ENCODE measurements at regions not wholly inside any gene's neighbourhood (a gene's known extent, or its start where the extent isn't known, plus 50 kb on each side); places are given as distances from the start of the nearest gene placed in this dataset.

GRCh38 chr17:77604301-77604972 lies 354.1 kb upstream of the TNRC6C start:
- TF ChIP-seq, protein P1, sequence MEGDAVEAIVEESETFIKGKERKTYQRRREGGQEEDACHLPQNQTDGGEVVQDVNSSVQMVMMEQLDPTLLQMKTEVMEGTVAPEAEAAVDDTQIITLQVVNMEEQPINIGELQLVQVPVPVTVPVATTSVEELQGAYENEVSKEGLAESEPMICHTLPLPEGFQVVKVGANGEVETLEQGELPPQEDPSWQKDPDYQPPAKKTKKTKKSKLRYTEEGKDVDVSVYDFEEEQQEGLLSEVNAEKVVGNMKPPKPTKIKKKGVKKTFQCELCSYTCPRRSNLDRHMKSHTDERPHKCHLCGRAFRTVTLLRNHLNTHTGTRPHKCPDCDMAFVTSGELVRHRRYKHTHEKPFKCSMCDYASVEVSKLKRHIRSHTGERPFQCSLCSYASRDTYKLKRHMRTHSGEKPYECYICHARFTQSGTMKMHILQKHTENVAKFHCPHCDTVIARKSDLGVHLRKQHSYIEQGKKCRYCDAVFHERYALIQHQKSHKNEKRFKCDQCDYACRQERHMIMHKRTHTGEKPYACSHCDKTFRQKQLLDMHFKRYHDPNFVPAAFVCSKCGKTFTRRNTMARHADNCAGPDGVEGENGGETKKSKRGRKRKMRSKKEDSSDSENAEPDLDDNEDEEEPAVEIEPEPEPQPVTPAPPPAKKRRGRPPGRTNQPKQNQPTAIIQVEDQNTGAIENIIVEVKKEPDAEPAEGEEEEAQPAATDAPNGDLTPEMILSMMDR (IDR thresholded peaks at IDR 0.05) = no peak
- no peak for TF ChIP-seq EP300 (IDR thresholded peaks at IDR 0.05)
